ENCODE measurements at regions not wholly inside any gene's neighbourhood (a gene's known extent, or its start where the extent isn't known, plus 50 kb on each side); places are given as distances from the start of the nearest gene placed in this dataset.

DNA sequence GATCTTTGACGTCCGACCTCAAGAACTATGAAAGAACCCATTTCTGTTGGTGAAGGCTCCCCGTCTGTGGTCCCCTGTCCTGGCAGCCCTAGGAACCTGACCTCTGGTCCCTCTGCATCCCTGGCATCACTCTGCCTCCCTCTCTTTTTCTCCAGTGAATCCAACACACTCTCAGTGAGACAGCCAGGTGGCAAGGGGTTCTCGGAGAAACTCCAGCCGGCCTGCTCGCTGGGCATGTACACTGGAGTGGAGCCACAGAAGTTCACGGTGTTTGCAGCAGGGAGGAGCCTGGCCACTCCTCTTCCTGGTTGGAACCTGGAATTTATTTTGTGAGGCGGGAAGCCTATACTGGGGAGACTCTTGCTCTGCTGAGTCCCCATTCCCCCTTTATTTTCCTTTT lies 230.2 kb upstream of the AJAP1 start:
- intact Hi-C loops (cut with micrococcal nuclease), result no loop called here
- dilution Hi-C loops (cut with MboI; ENCODE audit: extremely low pct_ligation_motif_present, low sequenced_read_pairs), result no loop called here
- POLR2A ChIA-PET, result no interaction called here

DNA sequence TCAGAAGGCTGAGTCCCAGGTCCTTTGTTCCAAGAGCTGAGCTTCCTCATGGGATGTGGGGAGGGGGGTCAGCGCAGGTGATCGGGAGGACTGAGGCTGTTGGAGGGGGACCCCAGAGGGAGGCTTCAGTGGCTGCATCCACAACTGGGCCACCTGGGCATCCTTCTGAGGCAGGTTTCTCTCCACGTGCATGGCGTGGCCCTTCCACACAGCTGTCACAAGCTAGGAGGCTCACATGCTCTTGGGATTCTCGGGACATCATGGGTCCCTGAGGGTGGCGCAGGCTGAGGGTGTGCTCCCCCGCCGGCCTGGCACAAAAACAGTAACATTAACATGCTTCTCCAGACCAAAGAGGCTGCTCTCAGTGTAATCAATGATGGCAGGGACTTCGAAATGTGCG lies 229.6 kb upstream of the AJAP1 start:
- no peaks in the 10 kb centered on the region for H3K79me2 ChIP-seq (ENCODE audit: control insufficient read depth, insufficient read depth, low read length)
- H2AFZ ChIP-seq (ENCODE audit: low read depth, low read length), result no peak overlapping the region
- no peaks in the 10 kb centered on the region for H3K27me3 ChIP-seq (ENCODE audit: control insufficient read depth in 2 of 2, insufficient read depth in 2 of 2, low read length in 2 of 2)
- H3K36me3 ChIP-seq (ENCODE audit: control insufficient read depth in 2 of 2, extremely low read depth in 1 of 2, insufficient read depth in 2 of 2, low read length in 2 of 2), result no peaks in the 10 kb centered on the region
- no peak overlapping the region for H3K4me3 ChIP-seq (replicated peaks in 1 of 3; ENCODE audit: insufficient read depth in 1 of 3, low read depth in 1 of 3, low read length in 3 of 3)
- DNase-seq (ENCODE audit: low read depth, low spot score) (no peak), FAIRE-seq (no peak)
- H3K9me1 ChIP-seq (replicated peaks; ENCODE audit: control insufficient read depth, extremely low read depth, insufficient read depth, low read length), result no peaks in the 10 kb centered on the region
- no TSS peak for BruUV-seq (replicated peaks)
- dilution Hi-C loops (cut with MboI; ENCODE audit: extremely low pct_ligation_motif_present, low sequenced_read_pairs), result no loop called here
- TF ChIP-seq GATA2 (IDR thresholded peaks at IDR 0.05; ENCODE audit: insufficient read depth, insufficient read length, low read depth, low read length) (no peak), POLR2A (IDR thresholded peaks at IDR 0.05; ENCODE audit: low read depth, low read length) (no peak), EZH2 (IDR thresholded peaks at IDR 0.05; ENCODE audit: borderline replicate concordance, low read depth, low read length, severe bottlenecking) (no peak), JUN (IDR thresholded peaks at IDR 0.05; ENCODE audit: borderline replicate concordance, insufficient read depth, insufficient read length, low read depth) (no peak), FOS (IDR thresholded peaks at IDR 0.05; ENCODE audit: borderline replicate concordance, insufficient read depth, low read length) (no peak), MYC (IDR thresholded peaks at IDR 0.05; ENCODE audit: low read depth, low read length) (no peak), POLR2AphosphoS5 (IDR thresholded peaks at IDR 0.05; ENCODE audit: insufficient read depth, low read depth, low read length) (no peak)
- TF ChIP-seq, protein P1, sequence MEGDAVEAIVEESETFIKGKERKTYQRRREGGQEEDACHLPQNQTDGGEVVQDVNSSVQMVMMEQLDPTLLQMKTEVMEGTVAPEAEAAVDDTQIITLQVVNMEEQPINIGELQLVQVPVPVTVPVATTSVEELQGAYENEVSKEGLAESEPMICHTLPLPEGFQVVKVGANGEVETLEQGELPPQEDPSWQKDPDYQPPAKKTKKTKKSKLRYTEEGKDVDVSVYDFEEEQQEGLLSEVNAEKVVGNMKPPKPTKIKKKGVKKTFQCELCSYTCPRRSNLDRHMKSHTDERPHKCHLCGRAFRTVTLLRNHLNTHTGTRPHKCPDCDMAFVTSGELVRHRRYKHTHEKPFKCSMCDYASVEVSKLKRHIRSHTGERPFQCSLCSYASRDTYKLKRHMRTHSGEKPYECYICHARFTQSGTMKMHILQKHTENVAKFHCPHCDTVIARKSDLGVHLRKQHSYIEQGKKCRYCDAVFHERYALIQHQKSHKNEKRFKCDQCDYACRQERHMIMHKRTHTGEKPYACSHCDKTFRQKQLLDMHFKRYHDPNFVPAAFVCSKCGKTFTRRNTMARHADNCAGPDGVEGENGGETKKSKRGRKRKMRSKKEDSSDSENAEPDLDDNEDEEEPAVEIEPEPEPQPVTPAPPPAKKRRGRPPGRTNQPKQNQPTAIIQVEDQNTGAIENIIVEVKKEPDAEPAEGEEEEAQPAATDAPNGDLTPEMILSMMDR (IDR thresholded peaks at IDR 0.05; ENCODE audit: extremely low read depth in 1 of 2, insufficient read depth in 1 of 2, low read depth in 1 of 2, low read length in 2 of 2), result no peak
- TF ChIP-seq, protein P2, sequence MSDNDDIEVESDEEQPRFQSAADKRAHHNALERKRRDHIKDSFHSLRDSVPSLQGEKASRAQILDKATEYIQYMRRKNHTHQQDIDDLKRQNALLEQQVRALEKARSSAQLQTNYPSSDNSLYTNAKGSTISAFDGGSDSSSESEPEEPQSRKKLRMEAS (IDR thresholded peaks at IDR 0.05; ENCODE audit: insufficient read depth, insufficient read length), result no peak
- H3K4me1 ChIP-seq (ENCODE audit: control insufficient read depth, extremely low read depth, insufficient read depth, low read length), result no peaks in the 10 kb centered on the region
- intact Hi-C loops (cut with micrococcal nuclease), result no loop called here
- ChIA-PET CTCF (no interaction called here), POLR2A (no interaction called here)
- H3K9ac ChIP-seq (replicated peaks; ENCODE audit: extremely low read depth, insufficient read depth, low read length), result no peak overlapping the region
- H4K20me1 ChIP-seq (replicated peaks; ENCODE audit: control insufficient read depth, extremely low read depth, insufficient read depth, low read length), result no peaks in the 10 kb centered on the region
- H3K27ac ChIP-seq (ENCODE audit: insufficient read depth, low read depth, low read length), result no peak overlapping the region
- peaks cover 7% of the 10 kb centered on the region for H3K9me3 ChIP-seq (replicated peaks; ENCODE audit: control insufficient read depth, insufficient read depth, low read length)
- no peak overlapping the region for H3K4me2 ChIP-seq (ENCODE audit: insufficient read depth, low read length)

More for the DNA sequence above, 230.2 kb upstream of the AJAP1 start:
- BruUV-seq (replicated peaks), result no TSS peak
- H4K20me1 ChIP-seq (replicated peaks; ENCODE audit: control insufficient read depth, extremely low read depth, insufficient read depth, low read length), result no peaks in the 10 kb centered on the region
- H3K27ac ChIP-seq (ENCODE audit: insufficient read depth, low read depth, low read length), result no peak overlapping the region
- no peak overlapping the region for H3K4me2 ChIP-seq (ENCODE audit: insufficient read depth, low read length)
- H3K4me3 ChIP-seq (replicated peaks in 1 of 3; ENCODE audit: insufficient read depth in 1 of 3, low read depth in 1 of 3, low read length in 3 of 3), result no peak overlapping the region
- H3K27me3 ChIP-seq (ENCODE audit: control insufficient read depth in 2 of 2, insufficient read depth in 2 of 2, low read length in 2 of 2), result no peaks in the 10 kb centered on the region
- H2AFZ ChIP-seq (ENCODE audit: low read depth, low read length), result no peak overlapping the region
- H3K9ac ChIP-seq (replicated peaks; ENCODE audit: extremely low read depth, insufficient read depth, low read length), result no peak overlapping the region
- no peaks in the 10 kb centered on the region for H3K79me2 ChIP-seq (ENCODE audit: control insufficient read depth, insufficient read depth, low read length)
- CTCF ChIA-PET, result no interaction called here
- no peaks in the 10 kb centered on the region for H3K36me3 ChIP-seq (ENCODE audit: control insufficient read depth in 2 of 2, extremely low read depth in 1 of 2, insufficient read depth in 2 of 2, low read length in 2 of 2)
- no peaks in the 10 kb centered on the region for H3K4me1 ChIP-seq (ENCODE audit: control insufficient read depth, extremely low read depth, insufficient read depth, low read length)
- TF ChIP-seq, protein P1 (IDR thresholded peaks at IDR 0.05; ENCODE audit: extremely low read depth in 1 of 2, insufficient read depth in 1 of 2, low read depth in 1 of 2, low read length in 2 of 2), result no peak
- no peaks in the 10 kb centered on the region for H3K9me1 ChIP-seq (replicated peaks; ENCODE audit: control insufficient read depth, extremely low read depth, insufficient read depth, low read length)
- FAIRE-seq, result no peak
- H3K9me3 ChIP-seq (replicated peaks; ENCODE audit: control insufficient read depth, insufficient read depth, low read length), result peaks cover 7% of the 10 kb centered on the region
- DNase-seq (ENCODE audit: low read depth, low spot score), result no peak
